LoVo (cell line): ENCODE measurements at regions not wholly inside any gene's neighbourhood (a gene's known extent, or its start where the extent isn't known, plus 50 kb on each side); places are given as distances from the start of the nearest gene placed in this dataset.

Source experiments
- DNase-seq: peaks from one replicate; pipeline ENCODE4 v3.0.0-alpha.2; 2016; ENCODE audit warnings: low spot score

GRCh38 chrX:69362856-69363255, 141.3 kb upstream of the NALF2 start:
- DNase-seq: no peak

DNA sequence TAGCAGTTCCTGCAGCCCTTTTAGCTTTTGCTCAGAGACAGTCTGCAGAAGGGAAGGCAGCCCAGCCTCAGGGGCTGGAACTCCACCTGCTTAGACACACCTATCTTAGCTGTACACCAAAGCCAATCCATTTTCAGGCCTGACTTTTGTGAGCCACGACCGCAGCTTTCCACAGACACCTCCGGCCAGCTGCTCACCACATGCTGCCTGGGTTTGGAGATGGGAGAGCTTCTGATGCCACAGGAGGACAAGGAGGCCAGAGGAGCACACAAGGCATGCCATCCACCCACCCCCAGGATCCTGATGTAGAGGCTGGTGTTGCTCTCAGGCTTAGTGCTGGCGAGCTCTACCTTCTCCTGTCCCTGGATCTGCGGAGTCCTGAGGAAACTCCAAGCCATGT, 141.8 kb upstream of the NALF2 start:
- no peak for DNase-seq

- no peak for DNase-seq
These were observed 142.7 kb upstream of the NALF2 start for GRCh38 chrX:69361311-69361845.

DNA sequence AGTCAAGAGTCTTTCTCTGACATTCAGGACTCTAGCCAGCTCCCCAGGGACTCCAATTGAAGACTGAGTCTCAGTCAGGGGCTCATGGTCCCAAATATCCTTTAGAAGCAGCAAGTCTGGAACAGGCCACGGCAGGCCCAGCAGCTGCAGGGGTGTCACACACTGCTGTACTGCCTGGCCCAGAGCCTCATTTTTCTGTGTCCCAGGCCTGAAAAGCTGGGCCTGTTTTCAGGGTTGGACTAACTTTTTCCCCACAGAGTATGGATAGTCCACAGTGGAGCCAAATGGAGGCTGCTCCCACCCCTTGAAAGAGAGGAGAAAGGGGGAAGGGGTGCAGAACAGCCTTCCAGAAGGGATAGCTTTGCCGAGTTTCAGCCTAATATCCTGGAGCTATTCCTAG, 146.8 kb upstream of the NALF2 start:
- DNase-seq: no peak

- DNase-seq: no peak
These were observed 159.6 kb upstream of the PJA1 start for GRCh38 chrX:69324851-69325250.

DNA sequence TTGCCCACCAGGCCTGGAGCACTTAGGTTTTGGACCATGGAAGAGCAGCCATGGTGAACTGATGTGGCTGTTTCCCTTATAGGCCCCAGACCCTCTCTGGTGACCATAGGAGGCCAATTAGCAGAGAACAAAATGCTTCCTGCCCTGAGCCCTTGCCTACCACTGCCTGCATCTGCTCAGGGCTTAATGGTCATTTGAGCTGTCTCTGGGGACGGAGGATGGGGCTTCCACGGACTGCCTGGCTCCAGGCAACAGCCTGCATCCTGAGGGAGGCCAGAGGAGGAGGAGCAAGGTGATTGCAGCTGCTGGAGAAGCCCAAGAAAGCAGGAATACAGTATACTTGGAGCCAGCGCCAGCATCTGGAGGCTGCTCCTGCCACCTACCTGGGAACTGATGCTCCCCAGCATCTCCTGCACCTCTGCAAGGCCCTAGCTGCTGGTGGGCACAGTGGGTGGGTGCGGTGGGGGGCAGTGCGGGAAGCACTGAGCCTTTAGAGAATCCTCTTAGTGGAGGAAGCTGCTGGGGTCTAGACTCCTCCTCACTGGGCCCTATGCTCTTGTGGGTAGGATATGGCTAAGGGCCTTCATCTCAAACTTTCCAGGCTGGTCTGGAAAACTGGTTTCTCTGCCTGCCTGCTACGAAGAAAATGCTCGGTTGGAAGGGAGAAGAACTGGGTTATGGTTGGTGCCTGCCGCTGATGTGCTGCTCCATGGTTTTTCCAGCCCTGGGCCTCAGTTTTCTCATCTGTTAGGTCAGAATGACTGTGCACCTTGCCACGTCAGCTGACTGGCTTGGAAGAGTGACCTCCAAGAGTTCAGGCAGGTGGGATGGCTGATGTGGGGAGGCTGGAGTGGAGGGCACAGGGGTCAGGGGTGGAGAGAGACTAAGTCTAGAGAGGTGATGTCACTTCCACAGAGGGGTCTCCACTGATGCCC, 158.8 kb upstream of the PJA1 start:
- no peak for DNase-seq

DNA sequence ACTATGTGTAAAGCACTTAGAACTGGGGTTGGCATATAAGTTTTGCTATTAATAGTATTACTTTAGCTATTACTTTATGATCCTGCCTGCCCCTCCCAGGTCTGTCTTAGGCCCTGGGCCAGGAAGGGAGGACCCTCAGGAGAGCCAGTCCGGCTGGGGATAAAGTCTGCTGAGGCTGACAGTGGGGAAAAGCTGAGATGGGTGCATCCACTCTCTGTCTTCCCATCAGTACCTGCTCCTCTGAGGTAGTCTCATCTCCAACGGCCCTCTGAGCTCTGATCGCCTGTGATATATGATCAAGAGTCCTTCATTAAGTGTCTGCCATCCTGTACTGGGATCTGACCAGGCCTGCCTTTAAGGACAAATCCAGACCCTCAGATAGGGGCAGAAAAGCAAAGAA, 156.5 kb upstream of the PJA1 start:
- DNase-seq: no peak

GRCh38 chrX:69321006-69321655, 155.9 kb upstream of the PJA1 start:
- DNase-seq: no peak

DNA sequence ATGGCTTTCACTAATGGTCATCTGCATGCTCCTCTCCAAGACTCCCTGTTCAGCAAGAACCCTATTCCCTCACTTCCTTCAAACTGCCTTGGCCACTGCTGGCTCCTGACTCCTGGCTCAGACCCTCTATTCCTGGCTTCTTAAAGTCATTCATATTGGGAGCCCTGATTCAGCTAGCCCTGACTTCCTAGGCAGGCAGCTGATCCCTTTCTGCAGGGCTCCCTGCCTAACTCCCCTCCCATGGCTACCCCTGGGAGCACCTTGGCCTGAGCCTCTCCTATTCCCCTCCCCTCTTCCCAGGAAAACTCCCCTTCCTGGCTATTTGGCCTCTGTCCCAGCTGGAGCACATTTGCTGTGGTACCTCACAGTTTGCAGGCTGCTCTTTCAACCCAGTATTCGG, 154.9 kb upstream of the PJA1 start:
- DNase-seq: no peak

DNA sequence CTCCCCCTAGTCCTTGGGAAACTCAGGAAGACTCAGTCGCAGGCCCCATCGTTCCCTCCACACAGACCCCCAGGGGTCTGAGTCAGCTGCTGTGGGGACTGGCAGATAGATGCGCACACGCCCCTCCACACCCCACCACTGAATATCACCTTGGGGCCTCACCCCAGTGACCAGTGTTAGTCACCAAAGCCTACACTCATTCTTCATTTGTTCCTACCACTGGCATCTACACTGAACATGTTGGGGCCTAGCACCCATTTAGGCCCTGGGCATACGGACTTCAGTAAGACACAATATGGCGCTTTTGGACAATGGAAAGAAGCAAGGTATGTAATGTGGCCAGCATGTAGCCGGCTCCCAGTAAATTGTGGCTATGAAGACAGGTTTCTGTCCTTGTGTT, 154.1 kb upstream of the PJA1 start:
- DNase-seq: no peak

DNA sequence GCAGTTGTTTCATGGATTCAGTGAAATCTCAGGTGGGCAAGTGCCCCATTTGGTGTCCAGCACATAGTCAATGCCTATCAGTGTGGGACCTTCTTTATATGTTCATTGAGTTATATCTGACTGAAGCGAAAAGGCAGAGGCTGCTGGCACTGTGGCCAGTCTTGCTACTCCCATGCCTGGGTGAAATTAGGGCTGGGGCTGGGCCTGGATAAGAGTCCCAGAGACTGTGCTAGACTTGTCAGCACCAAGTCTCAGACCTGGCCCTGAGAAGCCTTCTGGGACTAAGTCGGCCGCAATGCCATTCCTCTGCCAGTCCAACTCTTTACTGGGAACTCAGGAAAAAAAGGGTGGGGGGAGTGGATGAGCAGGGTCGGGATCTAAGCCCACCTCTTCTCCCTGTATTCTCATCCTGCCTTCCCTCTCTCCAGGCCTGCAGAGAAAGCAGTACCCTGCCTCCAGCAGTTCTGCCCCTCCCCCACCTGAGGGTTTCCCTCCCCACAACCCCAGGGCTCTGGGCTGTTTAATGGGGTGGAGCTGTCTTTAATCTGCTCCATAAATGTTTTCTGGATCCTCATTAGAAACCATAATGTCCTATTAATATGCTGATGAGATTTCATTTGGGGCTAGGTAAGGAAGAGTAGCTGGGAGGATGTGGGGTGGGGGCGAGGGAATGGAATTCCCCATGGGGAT, 153.5 kb upstream of the PJA1 start:
- DNase-seq: no peak

DNA sequence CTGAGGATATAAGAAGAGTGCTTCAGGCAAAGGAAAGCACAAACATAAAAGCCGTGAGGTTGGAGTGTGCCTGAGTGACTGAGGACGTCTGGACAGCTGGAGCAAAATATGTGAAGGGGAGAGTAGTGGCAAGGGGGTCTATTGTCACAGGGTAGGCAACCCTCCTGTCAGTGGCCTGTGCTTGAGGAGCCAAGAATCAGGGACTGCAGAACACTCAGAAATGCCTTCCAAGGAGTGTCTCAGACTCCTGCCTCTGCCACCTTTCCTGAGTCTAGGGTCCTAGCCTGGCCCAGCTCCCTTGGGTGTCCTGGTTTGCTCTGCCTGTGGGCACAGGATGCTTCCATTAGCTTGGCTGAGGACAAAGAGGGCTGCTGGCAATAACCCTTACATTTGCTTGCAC, 152.5 kb upstream of the PJA1 start:
- DNase-seq: no peak

DNA sequence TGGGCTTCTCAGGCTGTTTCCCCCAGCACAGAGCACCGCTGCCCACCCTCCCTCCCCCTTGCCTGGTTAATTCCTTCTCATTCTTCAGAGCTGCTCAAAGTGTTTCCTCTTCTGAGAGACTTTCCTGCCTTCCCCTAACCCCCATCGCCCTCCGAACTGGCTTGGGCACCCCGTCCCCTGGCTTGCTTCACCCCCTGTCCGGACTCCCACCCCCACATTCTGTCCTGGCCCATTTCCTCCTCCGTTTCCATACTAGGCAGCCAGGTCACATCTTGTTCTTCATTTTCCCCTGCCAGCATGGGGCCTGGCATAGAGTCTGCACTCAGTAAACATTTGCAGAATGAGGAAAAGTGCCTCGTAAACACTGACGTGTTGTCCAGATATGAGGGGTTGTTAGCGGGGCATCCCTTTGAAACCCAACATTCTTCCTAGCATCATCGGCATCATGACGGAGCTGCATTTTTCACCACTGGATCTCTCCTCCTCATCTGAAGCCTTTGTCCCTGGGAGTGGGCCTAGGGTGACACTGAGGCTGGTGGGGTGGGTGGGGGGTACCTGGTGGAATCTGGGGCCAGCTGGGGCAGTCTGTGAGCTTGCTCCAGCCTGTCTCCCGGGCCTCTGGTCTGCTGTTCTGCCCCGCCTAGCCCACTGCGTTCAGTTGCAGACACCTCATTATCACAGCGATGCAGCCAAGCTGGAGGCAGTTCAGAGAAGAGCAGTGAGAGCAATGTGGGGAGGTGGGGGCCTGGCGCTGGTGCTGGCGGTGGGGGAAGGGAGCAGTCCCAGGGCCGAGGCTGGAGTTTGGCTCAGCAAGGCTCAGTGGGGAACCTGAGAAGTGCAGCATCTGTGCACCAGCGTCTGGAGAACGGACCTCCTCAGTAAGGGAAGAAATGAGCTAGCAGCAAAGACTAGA, 149.4 kb upstream of the PJA1 start:
- DNase-seq: no peak

GRCh38 chrX:69313617-69314290, 148.5 kb upstream of the PJA1 start:
- no peak for DNase-seq

DNA sequence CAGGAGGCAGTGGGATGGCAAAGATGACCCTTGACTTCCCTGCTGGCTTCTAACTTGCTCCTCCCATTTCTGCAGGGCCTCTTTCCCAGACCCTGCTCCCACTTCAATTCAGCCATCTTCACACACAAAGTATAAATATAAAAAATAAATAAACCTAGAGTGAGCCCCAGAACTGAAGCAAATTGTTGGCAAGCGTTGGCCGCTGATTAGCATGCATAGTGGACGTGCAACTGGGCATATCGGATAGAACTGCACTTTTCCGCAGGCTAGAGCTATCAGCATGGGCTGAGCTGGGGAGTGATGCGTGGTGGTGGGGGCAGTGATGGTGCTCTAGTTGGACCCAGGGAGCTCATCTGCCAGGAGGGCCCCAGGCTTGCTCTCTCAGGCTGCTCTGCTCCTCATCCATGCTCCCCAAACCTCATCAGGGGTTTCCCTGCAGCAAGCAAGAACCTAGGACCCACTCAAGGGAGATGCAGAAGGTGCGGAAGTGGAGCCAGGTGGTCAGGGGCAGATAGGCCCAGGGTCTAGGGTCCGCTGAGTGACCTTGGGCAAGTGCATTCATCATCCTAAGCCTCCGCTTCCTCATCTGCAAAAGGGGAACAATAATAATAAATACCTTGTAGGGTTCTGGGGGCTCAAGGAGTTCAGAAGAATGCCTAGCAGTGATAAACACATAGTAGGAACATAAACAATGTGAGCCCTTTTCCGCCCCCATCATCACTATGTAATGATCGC, 146.8 kb upstream of the PJA1 start:
- no peak for DNase-seq

- no peak for DNase-seq
These were observed 144.0 kb upstream of the PJA1 start for GRCh38 chrX:69309074-69309792.

DNA sequence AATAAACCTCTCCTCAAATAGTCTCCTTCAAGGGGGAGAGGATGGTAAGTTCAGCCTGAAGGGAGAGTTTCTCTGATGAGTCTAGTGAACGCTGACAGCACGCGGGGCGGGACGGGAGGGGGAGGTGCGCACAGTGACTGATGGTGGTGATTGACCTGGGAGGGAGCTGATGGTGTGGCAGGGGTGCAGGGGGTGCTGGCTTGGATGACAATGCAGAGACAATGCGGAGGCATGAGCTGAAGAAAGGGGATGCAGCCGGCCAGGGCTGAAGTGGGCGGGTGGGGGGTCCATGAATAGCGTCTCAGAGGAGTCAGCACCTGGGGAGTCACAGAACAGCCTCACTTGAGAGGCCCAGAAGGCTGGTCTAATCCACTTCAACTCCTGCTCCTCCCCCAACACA, 142.5 kb upstream of the PJA1 start:
- no peak for DNase-seq

DNA sequence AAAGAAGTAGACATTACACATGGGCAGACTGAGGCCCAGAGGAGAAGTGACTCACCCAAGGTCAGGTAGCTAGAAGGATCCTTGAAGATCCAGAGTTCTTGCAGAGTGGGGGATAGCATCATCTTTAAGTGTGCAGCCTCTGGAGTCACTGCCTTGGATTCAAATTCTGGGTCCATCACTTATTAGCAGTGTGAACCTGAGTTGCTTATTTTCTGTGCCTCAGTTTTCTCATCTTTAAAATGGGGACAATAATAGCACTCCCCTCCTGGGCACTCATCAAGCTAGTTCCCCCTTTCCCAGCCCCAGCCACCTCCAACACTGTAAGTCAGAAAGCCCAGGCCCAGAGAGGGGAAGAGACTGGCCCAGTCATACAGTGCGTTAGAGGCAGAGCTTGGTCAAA, 141.8 kb upstream of the PJA1 start:
- DNase-seq: no peak

DNA sequence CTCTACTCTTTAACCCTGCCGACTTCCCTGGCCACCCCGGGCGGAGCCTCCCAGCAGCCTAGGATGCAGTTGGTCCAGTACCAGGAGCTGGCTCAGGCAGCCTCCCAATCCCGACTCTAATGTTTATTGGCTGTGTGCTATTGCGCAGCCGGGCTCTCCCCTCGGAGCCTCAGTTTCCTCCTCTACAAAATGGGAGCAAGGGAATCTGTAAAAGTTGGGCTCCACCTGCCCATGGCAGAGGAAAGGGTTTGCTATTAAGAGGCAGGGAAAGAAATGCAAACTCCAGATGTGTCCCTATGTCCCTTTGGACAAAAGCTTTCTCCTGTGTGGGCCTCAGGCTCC, 140.8 kb upstream of the PJA1 start:
- no peak for DNase-seq
